Fibroblast of skin of right quadriceps (primary cell): ENCODE measurements at regions not wholly inside any gene's neighbourhood (a gene's known extent, or its start where the extent isn't known, plus 50 kb on each side); places are given as distances from the start of the nearest gene placed in this dataset.

ENCODE experiments used
- DNase-seq: peaks from one replicate; pipeline ENCODE4 v3.0.0-alpha.2; 2013

DNA sequence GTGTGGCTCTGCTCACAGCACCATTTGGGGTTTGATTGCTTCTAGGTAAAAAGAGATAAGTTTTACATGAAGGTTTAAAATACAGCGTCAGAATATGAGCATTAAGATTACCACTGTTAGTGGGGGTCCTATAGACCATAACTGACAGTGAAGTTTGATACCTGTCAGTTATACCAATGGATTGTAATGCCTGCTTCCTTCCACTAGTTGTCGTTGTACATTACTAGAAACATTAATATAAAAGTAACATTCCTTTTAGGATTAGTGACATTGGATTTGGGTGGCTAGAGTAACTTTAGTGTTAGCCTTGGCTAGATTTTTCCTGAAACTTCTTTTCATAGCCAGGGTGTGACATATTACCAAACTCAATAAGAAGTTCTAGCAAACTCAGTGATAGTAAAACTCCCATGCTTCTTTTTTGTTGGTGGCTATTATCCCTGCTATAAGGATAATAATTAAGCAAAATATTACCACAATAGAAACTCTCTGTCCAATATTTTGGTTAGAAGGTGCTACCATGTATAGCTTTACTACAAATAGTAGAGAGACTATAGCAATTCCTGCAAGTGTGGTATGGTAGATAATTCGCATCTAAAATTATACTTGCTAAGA lies 57.1 kb downstream of the FAM181B start:
- no peak for DNase-seq

DNA sequence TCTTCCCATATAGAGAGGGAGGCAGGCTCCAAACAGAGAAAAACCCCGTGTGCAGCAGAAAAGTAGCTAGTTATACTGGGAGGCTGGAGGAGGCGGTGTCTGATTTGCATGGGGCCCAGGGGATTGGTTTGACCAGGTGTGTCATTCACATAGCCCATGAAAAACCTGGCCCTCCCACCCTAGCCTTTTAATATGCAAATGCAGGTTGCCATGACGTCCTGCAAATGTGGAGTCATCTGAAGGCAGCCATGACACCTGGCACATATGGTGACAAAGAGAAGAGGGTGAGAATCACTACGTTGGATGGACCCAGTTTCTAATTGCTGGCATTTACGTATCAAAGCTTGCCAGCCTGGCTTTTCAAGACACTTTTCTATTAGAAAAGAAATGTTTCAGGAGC lies 57.8 kb downstream of the FAM181B start:
- no peak for DNase-seq

- DNase-seq = no peak
Observed at GRCh38 chr11:82673631-82674030, 60.0 kb downstream of the FAM181B start.

GRCh38 chr11:82671451-82671850 lies 62.2 kb downstream of the FAM181B start:
- no peak for DNase-seq

GRCh38 chr11:82663535-82663934 lies 70.1 kb downstream of the FAM181B start:
- DNase-seq = no peak

GRCh38 chr11:82653752-82654151 lies 79.9 kb downstream of the FAM181B start:
- no peak for DNase-seq

GRCh38 chr11:82639251-82639650 lies 94.4 kb downstream of the FAM181B start:
- no peak for DNase-seq

DNA sequence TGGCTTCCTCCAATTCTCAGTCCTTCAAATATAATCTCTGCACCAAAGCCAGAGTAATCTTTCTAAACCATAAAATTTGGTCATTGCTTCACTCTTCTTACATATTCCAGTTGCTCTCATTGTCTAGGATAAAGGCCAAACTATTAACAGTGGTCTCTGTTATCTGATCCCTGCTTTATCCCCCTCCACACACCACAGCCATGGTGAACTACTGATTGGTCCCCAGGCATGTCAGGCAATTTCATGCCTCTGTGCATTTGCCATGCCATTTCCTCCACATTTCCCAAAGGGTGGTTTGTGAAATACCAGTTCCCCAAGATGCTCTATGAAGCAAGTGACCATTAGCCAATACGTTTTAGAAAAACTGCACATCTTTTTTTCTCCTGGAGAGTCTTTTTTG lies 97.0 kb downstream of the FAM181B start:
- DNase-seq = no peak

- DNase-seq = no peak
Observed at GRCh38 chr11:82634091-82634490, 99.6 kb downstream of the FAM181B start.

DNA sequence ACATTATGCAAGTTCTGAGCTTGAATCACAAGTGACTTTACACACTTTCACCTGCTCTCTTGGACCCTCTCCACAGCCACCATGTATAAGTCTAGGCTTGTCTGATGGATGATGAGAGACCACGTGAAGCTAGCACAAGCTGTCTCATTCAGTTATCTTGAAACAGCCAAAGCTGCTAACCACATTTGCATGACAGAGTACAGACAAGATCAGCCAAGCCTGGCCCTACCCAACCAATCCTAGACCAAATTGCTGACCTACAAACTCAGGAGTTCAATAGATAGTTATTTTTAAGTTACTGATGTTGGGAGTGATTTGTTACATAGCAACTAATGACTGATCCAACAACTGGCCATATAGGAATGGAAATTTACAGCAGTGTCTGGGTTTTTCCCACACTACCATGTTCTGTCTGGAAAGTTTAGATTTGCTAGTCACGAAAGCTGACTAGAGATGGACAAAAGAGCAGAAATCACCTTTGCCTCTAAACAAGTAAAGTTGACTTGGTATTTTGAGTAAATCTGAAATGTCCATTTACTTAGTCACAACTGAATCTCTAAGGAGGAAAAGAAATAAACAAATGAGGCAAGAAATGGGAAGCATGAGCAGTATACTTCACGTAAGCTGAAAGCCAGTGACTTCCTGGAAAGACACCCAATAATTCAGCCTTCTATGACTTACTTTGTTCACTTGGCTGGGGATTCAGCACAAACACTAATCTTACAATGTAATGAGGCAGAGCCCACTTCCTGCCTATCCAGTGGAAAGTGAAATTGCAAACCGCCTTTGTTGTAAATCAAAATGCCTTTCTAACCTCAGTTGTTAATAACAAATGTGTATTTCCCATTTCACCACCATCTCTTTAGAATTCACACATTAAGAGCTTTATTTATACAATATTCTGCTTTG lies 101.7 kb downstream of the FAM181B start:
- DNase-seq = no peak

DNA sequence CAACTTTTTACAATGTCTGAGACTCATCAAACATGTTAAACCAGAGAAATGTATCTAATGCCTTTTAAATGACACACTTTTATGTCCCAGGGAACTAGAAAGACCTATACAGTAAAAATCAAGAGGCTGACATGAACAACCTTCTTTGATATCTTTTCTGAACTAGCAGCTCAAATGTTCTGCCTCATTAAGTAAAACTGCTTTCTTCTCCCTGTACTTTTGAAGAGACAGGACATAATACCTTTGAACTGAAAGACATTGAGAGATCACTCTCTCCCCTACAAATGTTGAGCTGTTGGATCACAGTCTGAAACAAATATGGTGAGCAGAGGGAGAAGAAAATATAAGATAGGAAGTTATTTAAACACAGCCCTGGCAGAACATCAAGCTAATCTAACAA lies 123.0 kb downstream of the FAM181B start:
- no peak for DNase-seq

GRCh38 chr11:82606738-82607137 lies 126.9 kb downstream of the FAM181B start:
- DNase-seq = no peak

- DNase-seq = no peak
Observed at GRCh38 chr11:82601711-82602110, 132.0 kb downstream of the FAM181B start.

DNA sequence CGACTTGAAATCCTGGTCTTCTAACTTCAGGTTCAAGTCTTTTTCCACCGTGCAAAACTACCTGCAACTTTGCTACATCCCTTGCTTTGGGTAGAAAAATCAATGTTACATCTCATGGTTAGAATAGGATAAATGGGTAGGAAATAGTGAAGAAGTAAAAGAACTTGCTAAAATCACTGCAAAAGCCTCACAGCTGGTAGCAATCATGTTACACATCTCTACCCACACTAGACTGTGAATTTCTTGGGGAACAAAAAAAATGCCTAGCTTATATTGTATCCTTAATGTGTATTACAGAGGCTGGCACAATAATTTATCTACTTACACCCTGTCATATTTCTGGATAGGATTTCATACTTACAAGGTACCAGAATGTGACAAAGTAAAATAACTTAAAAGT lies 133.8 kb downstream of the FAM181B start:
- no peak for DNase-seq

DNA sequence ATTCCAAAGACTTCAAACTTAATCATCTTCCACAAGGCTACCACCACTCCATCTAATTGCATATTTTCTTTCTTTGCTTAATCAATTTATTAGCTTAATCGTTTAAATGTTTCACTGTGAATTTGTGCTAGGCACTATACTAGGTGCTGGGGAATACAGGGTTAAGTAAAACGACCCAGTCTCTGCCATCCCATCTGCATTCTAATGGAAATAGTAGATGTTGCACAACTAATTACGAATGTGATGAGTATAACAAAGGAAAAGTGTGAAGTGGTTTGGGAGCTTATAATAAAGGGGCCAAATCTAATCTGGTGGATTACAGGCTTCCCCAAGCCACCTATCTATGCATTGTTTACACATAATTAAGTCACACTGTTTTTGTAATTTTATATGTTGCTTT lies 147.1 kb downstream of the FAM181B start:
- DNase-seq = no peak

- DNase-seq = no peak
Observed at GRCh38 chr11:82577246-82577645, 156.4 kb downstream of the FAM181B start.

DNA sequence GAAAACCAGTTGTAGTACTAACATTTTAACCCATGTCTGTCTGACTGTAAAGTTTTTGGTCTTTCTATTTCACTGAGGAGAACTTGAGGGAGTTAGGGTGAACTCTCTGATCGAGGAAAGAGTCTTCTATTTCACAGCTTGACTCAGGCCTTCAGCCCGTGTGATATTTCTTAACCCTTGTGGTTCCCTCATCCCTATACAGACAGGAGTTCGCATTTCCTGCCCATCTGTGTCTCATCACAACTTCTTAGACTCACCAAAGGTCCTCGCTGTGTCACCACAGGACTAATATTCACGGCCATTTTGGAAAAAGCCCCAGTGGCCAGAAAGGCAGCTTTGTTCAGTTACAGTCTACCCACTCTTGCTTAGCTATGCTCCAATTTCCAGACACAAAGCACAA lies 172.8 kb downstream of the FAM181B start:
- no peak for DNase-seq

GRCh38 chr11:82559609-82560008 lies 174.1 kb downstream of the FAM181B start:
- no peak for DNase-seq

DNA sequence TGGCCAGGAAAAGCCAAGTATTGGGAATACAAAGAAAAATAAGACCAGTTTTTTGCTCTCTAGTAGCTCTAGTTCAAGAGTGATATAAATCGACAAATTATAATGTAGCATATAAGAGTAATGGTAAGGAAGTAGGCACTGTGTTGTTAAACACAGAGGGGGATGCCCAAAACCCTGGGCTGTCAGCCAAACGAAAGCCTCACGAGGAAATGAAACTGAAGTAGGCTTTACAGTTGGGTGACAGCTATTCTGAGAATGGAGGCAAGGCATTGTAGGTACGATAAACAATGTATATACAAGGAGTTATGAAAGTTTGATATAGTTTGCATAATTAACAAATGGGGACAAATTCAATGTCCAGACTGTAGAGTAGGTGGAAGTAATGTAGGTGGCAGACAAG lies 176.4 kb downstream of the FAM181B start:
- no peak for DNase-seq

GRCh38 chr11:82556210-82556609 lies 177.5 kb downstream of the FAM181B start:
- DNase-seq = no peak

- no peak for DNase-seq
Observed at GRCh38 chr11:82546661-82547557, 186.8 kb downstream of the FAM181B start.

DNA sequence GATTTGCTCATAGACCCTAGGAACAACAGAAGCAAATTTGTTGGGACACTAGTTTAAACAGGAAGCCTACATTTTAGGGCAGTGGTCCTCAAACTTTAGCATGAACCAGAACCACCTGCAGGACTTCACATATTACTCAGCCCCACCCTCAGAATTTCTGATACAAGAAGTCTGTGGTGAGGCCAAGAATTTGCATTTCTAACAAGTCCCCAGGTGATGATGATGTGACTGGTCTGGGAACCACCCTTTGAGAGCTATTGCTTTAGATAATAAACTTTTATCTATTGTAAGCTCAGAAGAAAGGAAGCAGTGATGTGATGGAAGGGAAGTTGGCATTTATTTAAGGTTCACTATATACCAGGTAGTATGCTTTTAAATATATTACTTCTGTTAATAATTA lies 194.0 kb downstream of the FAM181B start:
- DNase-seq = no peak

- no peak for DNase-seq
Observed at GRCh38 chr11:82536706-82537105, 197.0 kb downstream of the FAM181B start.
